Activated CD4-positive, alpha-beta T cell treated with anti-CD3 and anti-CD28 coated beads, Interleukin-2, amount 10 ng/mL, durations not matched to agents 7 days and 5 days (primary cell): ENCODE measurements at regions not wholly inside any gene's neighbourhood (a gene's known extent, or its start where the extent isn't known, plus 50 kb on each side); places are given as distances from the start of the nearest gene placed in this dataset.
"Not testable (repeated sequence)": the region's sequence is repeated elsewhere in the genome, so short reads cannot be mapped to it uniquely, and the experiment has no call there.

Experiments used
- CTCF ChIA-PET: fragments of 350-600 bp; sonication (Branson Sonifier 250); formaldehyde crosslinking; loops from one replicate; lab custom pipeline; 2021; ENCODE audit warnings: antibody characterized with exemption; lab: Charles Lee
- POLR2A ChIA-PET: fragments of 350-600 bp; sonication (Branson Sonifier 250); formaldehyde crosslinking; loops from one replicate; lab custom pipeline; 2021; ENCODE audit warnings: antibody characterized with exemption; lab: Charles Lee
- DNase-seq: peaks from one replicate; pipeline ENCODE4 v3.0.0-alpha.2; 2020
- H3K27ac Mint-ChIP-seq: one replicate; pipeline ENCODE4 v1.8.0; 2021; ENCODE audit warnings: mild to moderate bottlenecking, moderate library complexity, mixed read lengths
- H3K27me3 Mint-ChIP-seq: one replicate; pipeline ENCODE4 v1.8.0; 2021; ENCODE audit warnings: mixed read lengths
- H3K36me3 Mint-ChIP-seq: one replicate; pipeline ENCODE4 v1.8.0; 2021; ENCODE audit warnings: low read depth, mixed read lengths
- H3K4me1 Mint-ChIP-seq: one replicate; pipeline ENCODE4 v1.8.0; 2021; ENCODE audit warnings: mixed read lengths
- H3K4me3 Mint-ChIP-seq: one replicate; pipeline ENCODE4 v1.8.0; 2021; ENCODE audit warnings: mild to moderate bottlenecking, moderate library complexity, mixed read lengths
- H3K9me3 Mint-ChIP-seq: one replicate; pipeline ENCODE4 v1.8.0; 2021; ENCODE audit warnings: mixed read lengths

GRCh38 chr5:136619556-136619955 is 254.2 kb upstream of the TRPC7 start:
- Mint-ChIP-seq H3K4me3 (no peak overlapping the region), H3K9me3 (no peaks in the 10 kb centered on the region), H3K27me3 (no peaks in the 10 kb centered on the region), H3K27ac (no peak overlapping the region), H3K4me1 (no peaks in the 10 kb centered on the region), H3K36me3 (no peaks in the 10 kb centered on the region)
- DNase-seq = no peak
- POLR2A ChIA-PET = no interaction called here
- CTCF ChIA-PET = no interaction called here

GRCh38 chr5:136615251-136616119 is 250.1 kb upstream of the TRPC7 start:
- Mint-ChIP-seq H3K4me3 (no peak overlapping the region), H3K27ac (no peak overlapping the region), H3K27me3 (no peaks in the 10 kb centered on the region), H3K4me1 (no peaks in the 10 kb centered on the region), H3K9me3 (no peaks in the 10 kb centered on the region), H3K36me3 (no peaks in the 10 kb centered on the region)
- POLR2A ChIA-PET = no interaction called here
- no peak for DNase-seq
- CTCF ChIA-PET = no interaction called here

GRCh38 chr5:136613230-136613629 is 247.9 kb upstream of the TRPC7 start:
- DNase-seq = no peak
- no peak overlapping the region for H3K27ac Mint-ChIP-seq
- ChIA-PET CTCF (no interaction called here), POLR2A (no interaction called here)
- H3K27me3 Mint-ChIP-seq = no peaks in the 10 kb centered on the region
- no peaks in the 10 kb centered on the region for H3K4me1 Mint-ChIP-seq
- H3K36me3 Mint-ChIP-seq = no peaks in the 10 kb centered on the region
- H3K9me3 Mint-ChIP-seq = no peaks in the 10 kb centered on the region
- H3K4me3 Mint-ChIP-seq = no peak overlapping the region

- POLR2A ChIA-PET = no interaction called here
- Mint-ChIP-seq H3K4me3 (no peak overlapping the region), H3K4me1 (no peaks in the 10 kb centered on the region), H3K36me3 (no peaks in the 10 kb centered on the region), H3K9me3 (peaks cover 13% of the 10 kb centered on the region), H3K27me3 (no peaks in the 10 kb centered on the region), H3K27ac (no peak overlapping the region)
- CTCF ChIA-PET = no interaction called here
- DNase-seq = no peak
Observed at GRCh38 chr5:136605638-136606037, 240.3 kb upstream of the TRPC7 start.

GRCh38 chr5:136600306-136600705 is 235.0 kb upstream of the TRPC7 start:
- no peak overlapping the region for H3K27ac Mint-ChIP-seq
- H3K36me3 Mint-ChIP-seq = no peaks in the 10 kb centered on the region
- H3K4me1 Mint-ChIP-seq = no peaks in the 10 kb centered on the region
- peaks cover 21% of the 10 kb centered on the region for H3K9me3 Mint-ChIP-seq
- POLR2A ChIA-PET = no interaction called here
- CTCF ChIA-PET = no interaction called here
- H3K4me3 Mint-ChIP-seq = no peak overlapping the region
- H3K27me3 Mint-ChIP-seq = no peaks in the 10 kb centered on the region
- DNase-seq = no peak

- Mint-ChIP-seq H3K36me3 (no peaks in the 10 kb centered on the region), H3K9me3 (peaks cover 21% of the 10 kb centered on the region), H3K4me3 (no peak overlapping the region), H3K27me3 (no peaks in the 10 kb centered on the region), H3K4me1 (no peaks in the 10 kb centered on the region), H3K27ac (no peak overlapping the region)
- no peak for DNase-seq
- ChIA-PET CTCF (no interaction called here), POLR2A (no interaction called here)
Observed at GRCh38 chr5:136598802-136599404, 233.6 kb upstream of the TRPC7 start.

- ChIA-PET CTCF (no interaction called here), POLR2A (no interaction called here)
- Mint-ChIP-seq H3K36me3 (no peaks in the 10 kb centered on the region), H3K27ac (no peak overlapping the region), H3K4me3 (no peak overlapping the region), H3K9me3 (peaks cover 5% of the 10 kb centered on the region), H3K4me1 (no peaks in the 10 kb centered on the region), H3K27me3 (no peaks in the 10 kb centered on the region)
- no peak for DNase-seq
Observed at GRCh38 chr5:136594416-136594815, 229.1 kb upstream of the TRPC7 start.

- ChIA-PET POLR2A (no interaction called here), CTCF (no interaction called here)
- Mint-ChIP-seq H3K27me3 (no peaks in the 10 kb centered on the region), H3K27ac (no peak overlapping the region), H3K4me3 (no peak overlapping the region), H3K9me3 (no peaks in the 10 kb centered on the region), H3K4me1 (no peaks in the 10 kb centered on the region), H3K36me3 (no peaks in the 10 kb centered on the region)
- no peak for DNase-seq
Observed at GRCh38 chr5:136590581-136590980, 225.2 kb upstream of the TRPC7 start.

GRCh38 chr5:136586196-136586595 is 220.9 kb upstream of the TRPC7 start:
- Mint-ChIP-seq H3K4me1 (no peaks in the 10 kb centered on the region), H3K4me3 (no peak overlapping the region), H3K27ac (no peak overlapping the region), H3K9me3 (no peaks in the 10 kb centered on the region), H3K27me3 (no peaks in the 10 kb centered on the region), H3K36me3 (no peaks in the 10 kb centered on the region)
- POLR2A ChIA-PET = no interaction called here
- no peak for DNase-seq
- CTCF ChIA-PET = no interaction called here

GRCh38 chr5:136584474-136584873 is 219.1 kb upstream of the TRPC7 start:
- Mint-ChIP-seq H3K4me3 (no peak overlapping the region), H3K36me3 (no peaks in the 10 kb centered on the region), H3K9me3 (no peaks in the 10 kb centered on the region), H3K4me1 (no peaks in the 10 kb centered on the region), H3K27ac (no peak overlapping the region), H3K27me3 (no peaks in the 10 kb centered on the region)
- CTCF ChIA-PET = no interaction called here
- no peak for DNase-seq
- POLR2A ChIA-PET = no interaction called here

GRCh38 chr5:136579238-136579637 is 213.9 kb upstream of the TRPC7 start:
- H3K27me3 Mint-ChIP-seq = no peaks in the 10 kb centered on the region
- ChIA-PET CTCF (no interaction called here), POLR2A (no interaction called here)
- no peak overlapping the region for H3K4me3 Mint-ChIP-seq
- no peaks in the 10 kb centered on the region for H3K9me3 Mint-ChIP-seq
- no peaks in the 10 kb centered on the region for H3K4me1 Mint-ChIP-seq
- H3K27ac Mint-ChIP-seq = no peak overlapping the region
- DNase-seq = no peak
- no peaks in the 10 kb centered on the region for H3K36me3 Mint-ChIP-seq

GRCh38 chr5:136569875-136570274 is 204.5 kb upstream of the TRPC7 start:
- POLR2A ChIA-PET, H3K27me3 Mint-ChIP-seq, CTCF ChIA-PET, H3K36me3 Mint-ChIP-seq, DNase-seq, H3K9me3 Mint-ChIP-seq, H3K4me3 Mint-ChIP-seq, H3K27ac Mint-ChIP-seq, H3K4me1 Mint-ChIP-seq: not testable (repeated sequence)

GRCh38 chr5:136565457-136565856 is 200.1 kb upstream of the TRPC7 start:
- CTCF ChIA-PET, DNase-seq, H3K4me3 Mint-ChIP-seq, POLR2A ChIA-PET, H3K4me1 Mint-ChIP-seq, H3K27ac Mint-ChIP-seq, H3K27me3 Mint-ChIP-seq, H3K36me3 Mint-ChIP-seq, H3K9me3 Mint-ChIP-seq: not testable (repeated sequence)

GRCh38 chr5:136565050-136565449 is 199.7 kb upstream of the TRPC7 start:
- DNase-seq, H3K9me3 Mint-ChIP-seq, CTCF ChIA-PET, H3K36me3 Mint-ChIP-seq, H3K27me3 Mint-ChIP-seq, POLR2A ChIA-PET, H3K27ac Mint-ChIP-seq, H3K4me3 Mint-ChIP-seq, H3K4me1 Mint-ChIP-seq: not testable (repeated sequence)
